Endothelial cell of umbilical vein (primary cell): ENCODE measurements at regions not wholly inside any gene's neighbourhood (a gene's known extent, or its start where the extent isn't known, plus 50 kb on each side); places are given as distances from the start of the nearest gene placed in this dataset.

Experiments
- BruUV-seq: library from RNA; stranded (reverse); fragments of 400-500 nt; replicated peaks from 2 replicates; lab custom pipeline; 2021; lab: Mats Ljungman, UMichigan
- CTCF ChIA-PET: fragments of 300-600, 350-600 bp; sonication (Branson Sonifier 250); formaldehyde crosslinking; loops from one replicate; lab custom pipeline; 2021; ENCODE audit warnings: antibody characterized with exemption, inconsistent platforms; lab: Charles Lee
- POLR2A ChIA-PET: fragments of 300-600, 350-600 bp; sonication (Branson Sonifier 250); formaldehyde crosslinking; loops from one replicate; lab custom pipeline; 2021; ENCODE audit warnings: antibody characterized with exemption, inconsistent platforms; lab: Charles Lee
- DNase-seq: peaks from one replicate; pipeline ENCODE4 v3.0.0-alpha.2; 2011; ENCODE audit warnings: low read depth, low spot score
- FAIRE-seq: peaks from 2 replicates; lab custom pipeline; 2011; peaks lifted over from hg19 to GRCh38; lab: Jason Lieb, UNC
- H2AFZ ChIP-seq: 2 replicates; pipeline ENCODE4 v1.6.0; 2012; ENCODE audit warnings: low read depth, low read length, control low read depth, inconsistent platforms
- H3K27ac ChIP-seq: 2 replicates; pipeline ENCODE4 v1.5.1; 2011; ENCODE audit warnings: low read depth, mild to moderate bottlenecking, control low read depth, low read length, moderate library complexity; ENCODE audit not compliant: insufficient read depth
- H3K27me3 ChIP-seq, 2 experiments: 2 replicates each; pipeline versions ENCODE4 v1.6.0 to v1.6.1; 2011; ENCODE audit warnings: low read length in 2 of 2, mixed read lengths in 1 of 2; ENCODE audit not compliant: control insufficient read depth in 2 of 2, insufficient read depth in 2 of 2
- H3K36me3 ChIP-seq, 2 experiments: 2 replicates in 1 of 2; 3 replicates in 1 of 2; pipeline ENCODE4 v1.5.1; 2011; ENCODE audit warnings: low read length in 2 of 2, mild to moderate bottlenecking in 1 of 2, moderate library complexity in 1 of 2; ENCODE audit not compliant: control insufficient read depth in 2 of 2, insufficient read depth in 2 of 2; ENCODE audit errors: extremely low read depth in 1 of 2
- H3K4me1 ChIP-seq: 3 replicates; pipeline ENCODE4 v1.5.1; 2011; ENCODE audit warnings: mild to moderate bottlenecking, low read length; ENCODE audit not compliant: control insufficient read depth, insufficient read depth; ENCODE audit errors: extremely low read depth
- H3K4me2 ChIP-seq: 2 replicates; pipeline ENCODE4 v1.6.1; 2011; ENCODE audit warnings: low read length, control low read depth, mixed read lengths; ENCODE audit not compliant: insufficient read depth
- H3K4me3 ChIP-seq, 3 experiments: fragments of 200-600 bp in 1 of 3; sonication (generic), shearing (Covaris generic) in 1 of 3; replicated peaks in 1 of 3; 2 replicates each; pipeline ENCODE4 v1.5.1; 2011 to 2016; ENCODE audit warnings: control low read depth in 3 of 3, low read length in 3 of 3, mild to moderate bottlenecking in 2 of 3, inconsistent platforms in 1 of 3, low read depth in 1 of 3, moderate library complexity in 1 of 3; ENCODE audit not compliant: insufficient read depth in 1 of 3
- H3K79me2 ChIP-seq: 2 replicates; pipeline ENCODE4 v1.6.0; 2012; ENCODE audit warnings: low read length, inconsistent platforms; ENCODE audit not compliant: control insufficient read depth, insufficient read depth
- H3K9ac ChIP-seq: replicated peaks from 2 replicates; pipeline ENCODE3; 2011; ENCODE audit warnings: low read length, control low read depth; ENCODE audit not compliant: insufficient read depth; ENCODE audit errors: extremely low read depth
- H3K9me1 ChIP-seq: replicated peaks from 3 replicates; pipeline ENCODE4 v1.6.0; 2011; ENCODE audit warnings: mild to moderate bottlenecking, low read length; ENCODE audit not compliant: control insufficient read depth, insufficient read depth; ENCODE audit errors: extremely low read depth
- H3K9me3 ChIP-seq: replicated peaks from 2 replicates; pipeline ENCODE4 v1.5.1; 2012; ENCODE audit warnings: low read length, inconsistent platforms; ENCODE audit not compliant: control insufficient read depth, insufficient read depth
- H4K20me1 ChIP-seq: replicated peaks from 2 replicates; pipeline ENCODE3; 2011; ENCODE audit warnings: mild to moderate bottlenecking, low read length; ENCODE audit not compliant: control insufficient read depth, insufficient read depth; ENCODE audit errors: extremely low read depth
- EZH2 ChIP-seq: IDR thresholded peaks from 2 replicates; pipeline ENCODE4 v1.6.1; 2012; ENCODE audit warnings: borderline replicate concordance, low read depth, mild to moderate bottlenecking, moderate library complexity, low read length, inconsistent platforms; ENCODE audit not compliant: severe bottlenecking
- FOS ChIP-seq: IDR thresholded peaks from 2 replicates; pipeline ENCODE4 v1.6.1; 2011; ENCODE audit warnings: mild to moderate bottlenecking, low read length, moderate library complexity, borderline replicate concordance; ENCODE audit not compliant: insufficient read depth
- GATA2 ChIP-seq: IDR thresholded peaks from 2 replicates; pipeline ENCODE4 v1.7.0; 2011; ENCODE audit warnings: low read depth, mild to moderate bottlenecking, moderate library complexity, mixed read lengths, low read length; ENCODE audit not compliant: insufficient read length, insufficient read depth
- JUN ChIP-seq: IDR thresholded peaks from 2 replicates; pipeline ENCODE4 v1.6.1; 2011; ENCODE audit warnings: borderline replicate concordance, low read depth; ENCODE audit not compliant: insufficient read length, insufficient read depth
- MYC ChIP-seq: IDR thresholded peaks from one replicate; pipeline ENCODE4 v1.6.1; 2011; ENCODE audit warnings: mild to moderate bottlenecking, low read depth, low read length
- POLR2A ChIP-seq: IDR thresholded peaks from 2 replicates; pipeline ENCODE4 v1.6.1; 2012; ENCODE audit warnings: low read depth, mild to moderate bottlenecking, control low read depth, low read length
- POLR2AphosphoS5 ChIP-seq: IDR thresholded peaks from 2 replicates; pipeline ENCODE4 v1.6.1; 2012; ENCODE audit warnings: low read depth, mild to moderate bottlenecking, control low read depth, low read length, moderate library complexity; ENCODE audit not compliant: insufficient read depth
- dilution Hi-C: fragments of 300-500 bp; cut with MboI; formaldehyde crosslinking; loops from one replicate; pipeline ENCODE4 v1.15.0; 2019; ENCODE audit warnings: low sequenced_read_pairs; ENCODE audit not compliant: extremely low pct_ligation_motif_present
- intact Hi-C: fragments of 100-400 bp; cut with micrococcal nuclease; formaldehyde crosslinking; loops from one replicate; pipeline ENCODE4 v1.10.0; 2022
- TF ChIP-seq, protein P1 (sequence below), 2 donors: IDR thresholded peaks; 1 replicate in 1 of 2; 2 replicates in 1 of 2; pipeline ENCODE4 v1.5.1; 2011; ENCODE audit warnings: low read length in 2 of 2, mild to moderate bottlenecking in 2 of 2, moderate library complexity in 2 of 2, control low read depth in 1 of 2, inconsistent platforms in 1 of 2, low read depth in 1 of 2; ENCODE audit not compliant: insufficient read depth in 1 of 2; ENCODE audit errors: extremely low read depth in 1 of 2
- TF ChIP-seq, protein P2 (sequence below): IDR thresholded peaks from 2 replicates; pipeline ENCODE4 v1.6.1; 2011; ENCODE audit not compliant: insufficient read depth, insufficient read length

DNA sequence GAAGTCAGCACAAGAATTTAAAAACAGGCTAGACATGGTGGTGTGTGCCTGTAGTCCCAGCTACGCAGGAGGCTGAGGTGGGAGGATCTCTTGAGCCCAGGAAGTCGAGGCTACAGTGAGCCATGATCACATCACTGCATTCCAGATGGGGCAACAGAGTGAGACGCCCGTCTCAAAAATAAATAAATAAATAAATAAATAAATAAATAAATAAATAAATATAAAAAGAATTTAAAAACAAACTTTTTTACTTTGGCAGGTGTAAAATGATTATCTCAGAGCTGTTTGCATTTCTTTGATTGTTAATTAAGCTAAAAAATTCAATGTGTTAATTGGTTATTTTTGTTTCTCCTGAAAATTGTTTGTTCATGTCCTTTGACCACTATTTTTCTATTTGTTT, 97.5 kb upstream of the RPS6KA3 start:
- no peaks in the 10 kb centered on the region for H4K20me1 ChIP-seq
- H3K4me1 ChIP-seq: no peaks in the 10 kb centered on the region
- TF ChIP-seq, protein P1, sequence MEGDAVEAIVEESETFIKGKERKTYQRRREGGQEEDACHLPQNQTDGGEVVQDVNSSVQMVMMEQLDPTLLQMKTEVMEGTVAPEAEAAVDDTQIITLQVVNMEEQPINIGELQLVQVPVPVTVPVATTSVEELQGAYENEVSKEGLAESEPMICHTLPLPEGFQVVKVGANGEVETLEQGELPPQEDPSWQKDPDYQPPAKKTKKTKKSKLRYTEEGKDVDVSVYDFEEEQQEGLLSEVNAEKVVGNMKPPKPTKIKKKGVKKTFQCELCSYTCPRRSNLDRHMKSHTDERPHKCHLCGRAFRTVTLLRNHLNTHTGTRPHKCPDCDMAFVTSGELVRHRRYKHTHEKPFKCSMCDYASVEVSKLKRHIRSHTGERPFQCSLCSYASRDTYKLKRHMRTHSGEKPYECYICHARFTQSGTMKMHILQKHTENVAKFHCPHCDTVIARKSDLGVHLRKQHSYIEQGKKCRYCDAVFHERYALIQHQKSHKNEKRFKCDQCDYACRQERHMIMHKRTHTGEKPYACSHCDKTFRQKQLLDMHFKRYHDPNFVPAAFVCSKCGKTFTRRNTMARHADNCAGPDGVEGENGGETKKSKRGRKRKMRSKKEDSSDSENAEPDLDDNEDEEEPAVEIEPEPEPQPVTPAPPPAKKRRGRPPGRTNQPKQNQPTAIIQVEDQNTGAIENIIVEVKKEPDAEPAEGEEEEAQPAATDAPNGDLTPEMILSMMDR (IDR thresholded peaks at IDR 0.05; ENCODE audit: extremely low read depth in 1 of 2, insufficient read depth in 1 of 2, low read depth in 1 of 2, low read length in 2 of 2): no peak
- TF ChIP-seq POLR2AphosphoS5: no peak
- no peak for TF ChIP-seq MYC
- TF ChIP-seq GATA2: no peak
- TF ChIP-seq FOS: no peak
- no peak for TF ChIP-seq POLR2A
- TF ChIP-seq EZH2: no peak
- TF ChIP-seq JUN: no peak
- TF ChIP-seq, protein P2, sequence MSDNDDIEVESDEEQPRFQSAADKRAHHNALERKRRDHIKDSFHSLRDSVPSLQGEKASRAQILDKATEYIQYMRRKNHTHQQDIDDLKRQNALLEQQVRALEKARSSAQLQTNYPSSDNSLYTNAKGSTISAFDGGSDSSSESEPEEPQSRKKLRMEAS: no peak
- no peaks in the 10 kb centered on the region for H3K9me3 ChIP-seq
- dilution Hi-C loops (no loop called here), intact Hi-C loops (no loop called here)
- no peaks in the 10 kb centered on the region for H3K36me3 ChIP-seq
- BruUV-seq: no TSS peak
- FAIRE-seq: no peak
- DNase-seq: no peak
- H3K27me3 ChIP-seq: no peaks in the 10 kb centered on the region
- ChIA-PET POLR2A (no interaction called here), CTCF (no interaction called here)
- H3K9ac ChIP-seq: no peak overlapping the region
- no peak overlapping the region for H3K4me3 ChIP-seq
- no peak overlapping the region for H3K27ac ChIP-seq
- no peaks in the 10 kb centered on the region for H3K9me1 ChIP-seq
- no peaks in the 10 kb centered on the region for H3K79me2 ChIP-seq
- no peak overlapping the region for H2AFZ ChIP-seq
- H3K4me2 ChIP-seq: no peak overlapping the region
